Panc1 (cell line): ENCODE measurements at regions not wholly inside any gene's neighbourhood (a gene's known extent, or its start where the extent isn't known, plus 50 kb on each side); places are given as distances from the start of the nearest gene placed in this dataset.

Source experiments
- ATAC-seq: fragments of 200-7000 bp; cut with Tn5 transposase; 2 replicates; pipeline ENCODE4 v1.9.1; 2020; ENCODE audit warnings: mild to moderate bottlenecking, moderate library complexity
- BruUV-seq: library from RNA; stranded (reverse); fragments of 400-500 nt; replicated peaks from 2 replicates; lab custom pipeline; 2021; lab: Mats Ljungman, UMichigan
- CTCF ChIA-PET: fragments of 300-600 bp; sonication (Branson Sonifier 250); formaldehyde crosslinking; loops from one replicate; lab custom pipeline; 2022; ENCODE audit warnings: antibody characterized with exemption; lab: Charles Lee
- POLR2A ChIA-PET: fragments of 300-600 bp; sonication (Branson Sonifier 250); formaldehyde crosslinking; loops from one replicate; lab custom pipeline; 2022; ENCODE audit warnings: antibody characterized with exemption; lab: Charles Lee
- DNase-seq: peaks from one replicate; pipeline ENCODE4 v3.0.0-alpha.2; 2010; ENCODE audit warnings: low read depth, low spot score
- H3K27ac ChIP-seq: 2 replicates; pipeline ENCODE4 v1.5.1; 2011; ENCODE audit warnings: mild to moderate bottlenecking, low read length, inconsistent platforms
- H3K27me3 ChIP-seq: fragments of 200-500 bp; sonication (Bioruptor generic); 2 replicates; pipeline ENCODE4 v1.6.0; 2014; ENCODE audit warnings: low read length, inconsistent platforms; ENCODE audit not compliant: control insufficient read depth, insufficient read depth
- H3K36me3 ChIP-seq: fragments of 200-500 bp; sonication (Bioruptor generic); 2 replicates; pipeline ENCODE4 v1.5.1; 2014; ENCODE audit warnings: inconsistent platforms, mild to moderate bottlenecking, low read length, moderate library complexity; ENCODE audit not compliant: control insufficient read depth, insufficient read depth
- H3K4me1 ChIP-seq: 2 replicates; pipeline ENCODE4 v1.5.1; 2011; ENCODE audit warnings: inconsistent platforms, mild to moderate bottlenecking, low read length, moderate library complexity; ENCODE audit not compliant: control insufficient read depth, insufficient read depth
- H3K4me3 ChIP-seq, 2 experiments: 2 replicates each; pipeline ENCODE4 v1.5.1; 2011 to 2012; ENCODE audit warnings: low read depth in 2 of 2, low read length in 2 of 2, mild to moderate bottlenecking in 2 of 2, inconsistent platforms in 1 of 2, moderate library complexity in 1 of 2
- H3K9me3 ChIP-seq: fragments of 200-500 bp; sonication (Bioruptor generic); 2 replicates; pipeline ENCODE4 v1.5.1; 2014; ENCODE audit warnings: low read depth, mild to moderate bottlenecking, inconsistent platforms, low read length, moderate library complexity; ENCODE audit not compliant: control insufficient read depth, insufficient read depth
- CTCF ChIP-seq: fragments of 450-650 bp; IDR thresholded peaks from 2 replicates; pipeline ENCODE4 v1.5.1; 2017; ENCODE audit warnings: mild to moderate bottlenecking
- POLR2AphosphoS5 ChIP-seq: IDR thresholded peaks from 2 replicates; pipeline ENCODE4 v1.6.1; 2012; ENCODE audit warnings: mild to moderate bottlenecking, low read depth, low read length, moderate library complexity
- REST ChIP-seq, 2 experiments: IDR thresholded peaks; 2 replicates each; pipeline ENCODE4 v1.6.1; 2011 to 2012; ENCODE audit warnings: low read depth in 2 of 2, control low read depth in 1 of 2, low read length in 1 of 2, mild to moderate bottlenecking in 1 of 2, moderate library complexity in 1 of 2; ENCODE audit not compliant: insufficient read depth in 1 of 2
- SIN3A ChIP-seq: IDR thresholded peaks from 2 replicates; pipeline ENCODE4 v1.6.1; 2012; ENCODE audit warnings: low read depth, mild to moderate bottlenecking, low read length, moderate library complexity, borderline replicate concordance; ENCODE audit not compliant: insufficient read depth
- TCF7L2 ChIP-seq: IDR thresholded peaks from 2 replicates; pipeline ENCODE4 v1.6.1; 2011; ENCODE audit warnings: mild to moderate bottlenecking, low read depth, low read length, inconsistent platforms
- in situ Hi-C: cut with HindIII; loops from 2 replicates; pipeline ENCODE4 v1.10.0; 2016; ENCODE audit warnings: low sequenced_read_pairs, low pct_unique_long_range_greater_than_20kb
- intact Hi-C: fragments of 100-400 bp; cut with micrococcal nuclease; formaldehyde crosslinking; loops from one replicate; pipeline ENCODE4 v1.10.0; 2022; ENCODE audit not compliant: unreplicated experiment

GRCh38 chr5:73232266-73233041 lies 59.5 kb downstream of the TMEM174 start:
- ATAC-seq (no peak), DNase-seq (no peak)
- Histone ChIP-seq H3K4me3 (no peak overlapping the region), H3K27me3 (no peaks in the 10 kb centered on the region), H3K4me1 (no peaks in the 10 kb centered on the region), H3K36me3 (no peaks in the 10 kb centered on the region), H3K27ac (no peak overlapping the region), H3K9me3 (no peaks in the 10 kb centered on the region)
- no TSS peak for BruUV-seq
- intact Hi-C loops: no loop called here
- in situ Hi-C loops: no loop called here
- ChIA-PET CTCF (no interaction called here), POLR2A (no interaction called here)
- TF ChIP-seq SIN3A: no peak
- no peak for TF ChIP-seq TCF7L2
- no peak for TF ChIP-seq POLR2AphosphoS5
- no peak for TF ChIP-seq REST (IDR thresholded peaks at IDR 0.05; ENCODE audit: insufficient read depth in 1 of 2, low read depth in 2 of 2, low read length in 1 of 2)
- no peak for TF ChIP-seq CTCF

- intact Hi-C loops: no loop called here
- TF ChIP-seq SIN3A (no peak), REST (IDR thresholded peaks at IDR 0.05; ENCODE audit: insufficient read depth in 1 of 2, low read depth in 2 of 2, low read length in 1 of 2) (no peak), POLR2AphosphoS5 (no peak), CTCF (no peak), TCF7L2 (no peak)
- no peak overlapping the region for H3K4me3 ChIP-seq
These were observed 58.3 kb downstream of the TMEM174 start for GRCh38 chr5:73231246-73231778.

More at GRCh38 chr5:73231246-73231778, 58.3 kb downstream of the TMEM174 start:
- Histone ChIP-seq H3K27ac (no peak overlapping the region), H3K9me3 (no peaks in the 10 kb centered on the region), H3K36me3 (no peaks in the 10 kb centered on the region), H3K4me1 (no peaks in the 10 kb centered on the region), H3K27me3 (no peaks in the 10 kb centered on the region)
- CTCF ChIA-PET: no interaction called here
- POLR2A ChIA-PET: no interaction called here
- BruUV-seq: no TSS peak
- ATAC-seq (no peak), DNase-seq (no peak)
- in situ Hi-C loops: no loop called here
